CD4-positive, alpha-beta T cell treated with Interleukin-2 at 100 ng/mL for 4 hours (primary cell): ENCODE measurements at regions not wholly inside any gene's neighbourhood (a gene's known extent, or its start where the extent isn't known, plus 50 kb on each side); places are given as distances from the start of the nearest gene placed in this dataset.

Experiments used
- DNase-seq: peaks from one replicate; pipeline ENCODE4 v3.0.0-alpha.2; 2020; ENCODE audit warnings: low spot score

- no peak for DNase-seq
Observed at GRCh38 chr3:127374086-127375010, 86.5 kb upstream of the PRR20G start.

GRCh38 chr3:127373441-127374085 lies 85.7 kb upstream of the PRR20G start:
- DNase-seq = no peak

- no peak for DNase-seq
Observed at GRCh38 chr3:127371846-127372245, 84.0 kb upstream of the PRR20G start.

GRCh38 chr3:127371334-127371733 lies 83.5 kb upstream of the PRR20G start:
- no peak for DNase-seq

- DNase-seq = no peak
Observed at GRCh38 chr3:127370906-127371305, 83.1 kb upstream of the PRR20G start.

- no peak for DNase-seq
Observed at GRCh38 chr3:127369356-127369935, 81.6 kb upstream of the PRR20G start.

GRCh38 chr3:127368186-127369032 lies 80.6 kb upstream of the PRR20G start:
- DNase-seq = no peak

GRCh38 chr3:127367593-127367992 lies 79.7 kb upstream of the PRR20G start:
- DNase-seq = no peak

GRCh38 chr3:127366383-127366782 lies 78.5 kb upstream of the PRR20G start:
- no peak for DNase-seq

- DNase-seq = no peak
Observed at GRCh38 chr3:127365163-127365798, 77.4 kb upstream of the PRR20G start.

GRCh38 chr3:127363891-127364290 lies 76.0 kb upstream of the PRR20G start:
- DNase-seq = no peak

- no peak for DNase-seq
Observed at GRCh38 chr3:127363171-127363570, 75.3 kb upstream of the PRR20G start.

GRCh38 chr3:127360647-127361046 lies 72.8 kb upstream of the PRR20G start:
- DNase-seq = no peak

GRCh38 chr3:127358641-127359040 lies 70.8 kb upstream of the PRR20G start:
- no peak for DNase-seq

- DNase-seq = no peak
Observed at GRCh38 chr3:127356381-127356780, 68.5 kb upstream of the PRR20G start.

- DNase-seq = no peak
Observed at GRCh38 chr3:127354761-127355160, 66.9 kb upstream of the PRR20G start.

- DNase-seq = no peak
Observed at GRCh38 chr3:127352612-127353011, 64.8 kb upstream of the PRR20G start.

GRCh38 chr3:127351775-127352350 lies 64.0 kb upstream of the PRR20G start:
- no peak for DNase-seq

GRCh38 chr3:127351321-127351720 lies 63.5 kb upstream of the PRR20G start:
- no peak for DNase-seq

- no peak for DNase-seq
Observed at GRCh38 chr3:127350172-127351050, 62.6 kb upstream of the PRR20G start.
